ENCODE measurements at regions not wholly inside any gene's neighbourhood (a gene's known extent, or its start where the extent isn't known, plus 50 kb on each side); places are given as distances from the start of the nearest gene placed in this dataset.
A peak's percentile ranks its signal among the peaks of the same experiment; 100 is the strongest.

DNA sequence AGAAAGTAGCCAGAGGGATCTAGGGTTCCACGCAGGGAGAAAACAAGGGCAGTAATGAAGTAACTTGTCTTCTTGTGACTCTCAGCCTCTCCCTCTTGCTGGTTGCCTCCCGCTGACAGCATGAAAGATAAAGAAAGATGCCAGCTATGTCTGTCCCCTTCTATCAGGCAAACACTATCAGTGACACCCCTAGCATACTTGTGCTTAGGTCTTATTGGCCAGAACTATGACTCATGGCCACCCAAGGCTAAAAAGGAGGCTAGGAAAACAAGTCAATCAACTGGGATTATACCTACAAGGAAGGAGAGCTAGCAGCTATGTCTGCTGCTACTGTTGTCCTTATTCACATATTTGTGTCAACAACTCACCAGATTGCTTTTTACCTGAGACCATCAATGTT, 206.8 kb upstream of the SOX4 start:
- Mint-ChIP-seq H3K4me1 (peaks cover 34% of the 10 kb centered on the region), H3K36me3 (no peaks in the 10 kb centered on the region)
- DNase-seq (ENCODE audit: low spot score in 2 of 2, unreplicated experiment in 2 of 2), result no peak

DNA sequence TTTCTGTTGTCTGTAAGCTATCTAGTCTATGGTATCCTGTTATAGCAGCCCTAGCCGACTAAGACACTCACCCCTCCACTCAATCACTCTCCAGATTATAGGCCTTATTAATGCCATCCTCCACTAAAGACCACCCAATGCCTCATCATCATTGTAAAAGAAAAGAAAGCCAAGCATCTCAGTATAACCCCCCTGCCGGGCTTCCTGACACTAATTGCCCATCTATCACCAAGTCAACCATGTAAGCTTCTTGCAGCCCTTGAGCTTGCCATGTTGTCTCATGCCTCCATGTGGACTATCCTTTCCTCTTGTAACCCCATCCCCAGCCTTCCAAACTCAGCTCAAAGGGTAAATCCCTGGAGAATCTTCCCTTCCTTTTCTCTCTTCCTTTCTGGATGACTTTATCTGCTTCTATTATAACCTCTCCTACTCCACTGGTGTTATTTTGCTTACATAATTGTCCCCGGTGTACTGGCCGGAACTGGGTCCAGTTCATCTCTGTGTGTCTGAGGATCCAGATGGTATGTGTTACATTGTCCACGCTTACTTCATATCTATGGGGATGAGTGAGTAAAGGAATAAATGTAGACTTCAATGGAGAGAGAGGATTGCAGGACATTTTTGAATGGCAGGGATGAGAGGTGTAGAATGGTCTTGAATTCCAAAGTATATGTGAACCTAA, 202.9 kb upstream of the SOX4 start:
- Mint-ChIP-seq H3K9me3 (peaks cover 4% of the 10 kb centered on the region), H3K4me3 (no peak overlapping the region), H3K27me3 (ENCODE audit: low read depth) (no peaks in the 10 kb centered on the region), H3K4me1 (peaks cover 35% of the 10 kb centered on the region), H3K27ac (no peak overlapping the region), H3K36me3 (no peaks in the 10 kb centered on the region)
- no peak for DNase-seq (ENCODE audit: low spot score in 2 of 2, unreplicated experiment in 2 of 2)
- TF ChIP-seq, protein P1, sequence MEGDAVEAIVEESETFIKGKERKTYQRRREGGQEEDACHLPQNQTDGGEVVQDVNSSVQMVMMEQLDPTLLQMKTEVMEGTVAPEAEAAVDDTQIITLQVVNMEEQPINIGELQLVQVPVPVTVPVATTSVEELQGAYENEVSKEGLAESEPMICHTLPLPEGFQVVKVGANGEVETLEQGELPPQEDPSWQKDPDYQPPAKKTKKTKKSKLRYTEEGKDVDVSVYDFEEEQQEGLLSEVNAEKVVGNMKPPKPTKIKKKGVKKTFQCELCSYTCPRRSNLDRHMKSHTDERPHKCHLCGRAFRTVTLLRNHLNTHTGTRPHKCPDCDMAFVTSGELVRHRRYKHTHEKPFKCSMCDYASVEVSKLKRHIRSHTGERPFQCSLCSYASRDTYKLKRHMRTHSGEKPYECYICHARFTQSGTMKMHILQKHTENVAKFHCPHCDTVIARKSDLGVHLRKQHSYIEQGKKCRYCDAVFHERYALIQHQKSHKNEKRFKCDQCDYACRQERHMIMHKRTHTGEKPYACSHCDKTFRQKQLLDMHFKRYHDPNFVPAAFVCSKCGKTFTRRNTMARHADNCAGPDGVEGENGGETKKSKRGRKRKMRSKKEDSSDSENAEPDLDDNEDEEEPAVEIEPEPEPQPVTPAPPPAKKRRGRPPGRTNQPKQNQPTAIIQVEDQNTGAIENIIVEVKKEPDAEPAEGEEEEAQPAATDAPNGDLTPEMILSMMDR (IDR thresholded peaks at IDR 0.05; ENCODE audit: unreplicated experiment), result no peak

More for the DNA sequence above, 206.8 kb upstream of the SOX4 start:
- Mint-ChIP-seq H3K9me3 (peaks cover 7% of the 10 kb centered on the region), H3K27ac (peak overlapping the region; percentile 4), H3K4me3 (no peak overlapping the region), H3K27me3 (ENCODE audit: low read depth) (no peaks in the 10 kb centered on the region)
- TF ChIP-seq, protein P1 (IDR thresholded peaks at IDR 0.05; ENCODE audit: unreplicated experiment), result no peak

DNA sequence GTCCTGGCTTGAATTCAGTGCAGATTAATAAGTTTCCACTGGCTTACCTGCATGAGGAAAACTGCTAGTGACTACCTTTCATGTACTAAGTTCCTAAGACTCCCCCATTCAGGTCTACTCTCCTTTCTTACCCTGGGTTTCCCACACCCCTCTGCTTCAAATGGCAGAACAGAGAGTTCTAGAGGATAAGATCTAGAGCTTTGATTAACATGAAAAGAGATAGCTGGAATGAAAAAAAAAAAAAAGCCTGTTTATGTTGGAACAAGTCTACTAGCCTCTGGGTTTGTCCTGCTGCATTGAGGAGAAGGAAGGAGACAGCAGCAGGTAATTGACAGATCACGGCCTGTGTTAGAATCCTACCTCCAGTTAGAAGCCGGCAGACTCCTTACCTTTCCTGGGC, 201.4 kb upstream of the SOX4 start:
- Mint-ChIP-seq H3K9me3 (peaks cover 4% of the 10 kb centered on the region), H3K27me3 (ENCODE audit: low read depth) (no peaks in the 10 kb centered on the region), H3K4me1 (peaks cover 43% of the 10 kb centered on the region), H3K36me3 (no peaks in the 10 kb centered on the region), H3K4me3 (no peak overlapping the region), H3K27ac (peak overlapping the region; percentile 89)
- no peak for DNase-seq (ENCODE audit: low spot score in 2 of 2, unreplicated experiment in 2 of 2)
- TF ChIP-seq, protein P1 (IDR thresholded peaks at IDR 0.05; ENCODE audit: unreplicated experiment), result no peak

DNA sequence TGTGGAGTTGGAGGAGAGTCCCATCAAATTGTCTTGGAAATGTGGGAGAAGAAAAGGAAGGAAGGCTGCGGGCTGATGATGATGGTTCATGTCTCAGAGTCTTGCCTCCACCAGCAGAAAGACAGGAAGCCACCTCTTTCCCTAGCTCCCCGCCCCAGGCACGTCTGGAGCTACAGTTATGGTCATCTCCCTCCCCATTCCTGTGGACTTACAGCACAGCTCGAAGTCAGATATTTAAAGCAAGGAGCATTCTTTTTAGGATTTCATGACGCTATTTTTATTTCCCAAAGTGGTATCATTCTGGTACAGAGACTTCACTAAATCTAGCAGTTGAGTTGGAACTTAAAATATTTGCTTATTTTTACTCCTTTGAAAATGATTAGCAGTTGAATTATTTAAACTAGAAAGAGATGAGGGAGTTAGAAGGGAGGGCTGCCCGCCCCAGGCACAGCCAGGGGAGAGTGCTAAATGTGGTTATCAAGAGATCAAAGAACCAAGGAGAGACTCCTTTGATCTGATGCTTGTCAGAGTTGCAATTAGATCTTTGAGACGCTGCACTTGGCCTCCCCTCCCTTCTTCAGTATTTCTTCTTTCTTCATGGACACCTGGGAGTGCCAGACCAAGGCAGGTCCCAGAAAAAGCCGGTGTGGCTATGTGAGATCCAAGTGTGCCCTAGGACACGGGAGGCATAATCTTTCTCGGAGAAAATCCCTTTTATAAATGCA, 199.9 kb upstream of the SOX4 start:
- H3K9me3 Mint-ChIP-seq, result peaks cover 4% of the 10 kb centered on the region
- DNase-seq (ENCODE audit: low spot score in 2 of 2, unreplicated experiment in 2 of 2), result no peak
- no peaks in the 10 kb centered on the region for H3K36me3 Mint-ChIP-seq
- H3K27ac Mint-ChIP-seq, result peak overlapping the region; percentile 95
- TF ChIP-seq, protein P1 (IDR thresholded peaks at IDR 0.05; ENCODE audit: unreplicated experiment), result no peak
- H3K27me3 Mint-ChIP-seq (ENCODE audit: low read depth), result no peaks in the 10 kb centered on the region
- H3K4me1 Mint-ChIP-seq, result peaks cover 43% of the 10 kb centered on the region
- H3K4me3 Mint-ChIP-seq, result no peak overlapping the region

DNA sequence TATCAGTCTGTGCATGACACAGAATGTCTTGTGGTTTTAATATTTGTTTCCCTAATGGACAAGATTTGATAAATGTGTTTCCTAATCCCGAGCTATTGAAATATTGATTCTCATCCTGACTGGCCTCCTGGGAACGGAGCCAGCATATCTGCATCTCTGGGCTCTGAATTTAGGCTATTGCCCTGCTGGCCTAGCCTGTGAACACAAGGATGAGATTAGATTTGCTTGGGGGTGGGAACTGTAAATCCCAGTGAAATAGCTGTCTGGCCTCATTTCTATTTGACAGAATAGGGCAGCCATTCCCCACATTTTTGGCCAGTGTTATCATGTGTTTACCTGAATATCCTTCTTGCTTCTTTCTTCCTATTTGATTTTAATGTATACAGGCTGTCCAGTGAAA, 198.4 kb upstream of the SOX4 start:
- TF ChIP-seq, protein P1 (IDR thresholded peaks at IDR 0.05; ENCODE audit: unreplicated experiment), result no peak
- DNase-seq (ENCODE audit: low spot score in 2 of 2, unreplicated experiment in 2 of 2), result no peak
- H3K27ac Mint-ChIP-seq, result peak overlapping the region; percentile 93

More for the DNA sequence above, 198.4 kb upstream of the SOX4 start:
- no peak overlapping the region for H3K4me3 Mint-ChIP-seq
- peaks cover 4% of the 10 kb centered on the region for H3K9me3 Mint-ChIP-seq
- no peaks in the 10 kb centered on the region for H3K36me3 Mint-ChIP-seq
- H3K4me1 Mint-ChIP-seq, result peaks cover 45% of the 10 kb centered on the region
- no peaks in the 10 kb centered on the region for H3K27me3 Mint-ChIP-seq (ENCODE audit: low read depth)

Data from mesothelial cell of epicardium (in vitro differentiated cells).